ENCODE measurements at regions not wholly inside any gene's neighbourhood (a gene's known extent, or its start where the extent isn't known, plus 50 kb on each side); places are given as distances from the start of the nearest gene placed in this dataset.

DNA sequence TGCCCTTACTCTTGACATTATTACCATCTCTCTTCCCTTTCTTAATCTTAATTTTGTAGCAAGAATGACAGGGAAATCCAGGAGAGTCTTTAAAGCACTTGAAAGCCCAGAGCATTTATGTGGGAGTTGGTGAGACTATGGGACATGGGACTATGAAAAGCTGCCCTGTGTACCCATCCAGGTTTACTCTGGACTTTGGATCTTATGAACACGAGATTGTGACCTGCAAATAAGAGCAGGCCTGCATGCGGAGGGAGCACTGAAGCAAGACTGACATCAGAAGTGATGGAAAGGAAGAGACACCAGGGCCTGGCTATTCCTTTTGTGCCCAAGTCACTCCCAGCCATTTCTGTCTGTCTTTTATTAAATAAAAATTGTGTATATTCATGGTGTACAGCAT, 209.6 kb downstream of the NUF2 start:
- TF ChIP-seq ZFX (IDR thresholded peaks at IDR 0.05; ENCODE audit: borderline replicate concordance), result no peak
- TF ChIP-seq, protein P1, sequence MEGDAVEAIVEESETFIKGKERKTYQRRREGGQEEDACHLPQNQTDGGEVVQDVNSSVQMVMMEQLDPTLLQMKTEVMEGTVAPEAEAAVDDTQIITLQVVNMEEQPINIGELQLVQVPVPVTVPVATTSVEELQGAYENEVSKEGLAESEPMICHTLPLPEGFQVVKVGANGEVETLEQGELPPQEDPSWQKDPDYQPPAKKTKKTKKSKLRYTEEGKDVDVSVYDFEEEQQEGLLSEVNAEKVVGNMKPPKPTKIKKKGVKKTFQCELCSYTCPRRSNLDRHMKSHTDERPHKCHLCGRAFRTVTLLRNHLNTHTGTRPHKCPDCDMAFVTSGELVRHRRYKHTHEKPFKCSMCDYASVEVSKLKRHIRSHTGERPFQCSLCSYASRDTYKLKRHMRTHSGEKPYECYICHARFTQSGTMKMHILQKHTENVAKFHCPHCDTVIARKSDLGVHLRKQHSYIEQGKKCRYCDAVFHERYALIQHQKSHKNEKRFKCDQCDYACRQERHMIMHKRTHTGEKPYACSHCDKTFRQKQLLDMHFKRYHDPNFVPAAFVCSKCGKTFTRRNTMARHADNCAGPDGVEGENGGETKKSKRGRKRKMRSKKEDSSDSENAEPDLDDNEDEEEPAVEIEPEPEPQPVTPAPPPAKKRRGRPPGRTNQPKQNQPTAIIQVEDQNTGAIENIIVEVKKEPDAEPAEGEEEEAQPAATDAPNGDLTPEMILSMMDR (IDR thresholded peaks at IDR 0.05), result no peak
- peak overlapping the region; percentile 53 for H3K27ac ChIP-seq

DNA sequence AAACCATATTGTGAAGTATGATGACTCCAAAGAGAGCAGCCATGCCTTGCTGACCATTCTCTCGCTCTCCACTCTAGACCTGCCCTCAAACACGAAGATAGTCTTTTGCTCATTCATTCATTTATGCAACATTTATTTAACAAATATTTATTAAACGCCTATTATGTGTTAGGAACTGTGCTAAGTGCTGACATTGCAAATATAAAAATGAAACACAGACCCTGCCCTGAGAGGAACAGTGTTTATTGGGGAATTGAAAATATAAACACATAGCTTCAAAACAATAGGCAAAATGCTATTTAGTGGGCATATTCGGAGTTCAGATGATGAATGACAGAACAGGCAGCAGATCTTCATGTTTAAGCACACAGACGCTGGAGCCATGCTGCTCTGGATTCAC, 213.6 kb downstream of the NUF2 start:
- no peak overlapping the region for H3K27ac ChIP-seq
- no peak for TF ChIP-seq ZFX (IDR thresholded peaks at IDR 0.05; ENCODE audit: borderline replicate concordance)
- TF ChIP-seq, protein P1 (IDR thresholded peaks at IDR 0.05), result no peak

DNA sequence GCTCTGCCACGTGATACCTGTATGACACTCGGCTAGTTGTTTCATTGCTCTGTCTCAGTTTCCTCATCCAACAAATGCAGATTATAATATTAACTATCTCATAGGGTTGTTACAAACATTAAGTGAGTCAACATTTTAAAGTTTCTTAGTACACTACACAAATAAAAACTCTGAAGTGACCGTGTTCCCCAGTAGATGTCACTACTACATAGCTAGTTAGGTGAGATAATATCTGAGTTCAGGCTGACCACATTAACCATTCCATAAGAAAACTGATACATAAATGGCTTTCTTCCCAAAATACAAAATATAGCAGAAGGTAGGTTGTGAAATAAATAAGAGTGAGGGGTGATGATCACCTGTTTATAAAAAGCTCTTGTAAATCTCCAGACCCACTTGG, 214.1 kb downstream of the NUF2 start:
- H3K27ac ChIP-seq, result no peak overlapping the region
- no peak for TF ChIP-seq ZFX (IDR thresholded peaks at IDR 0.05; ENCODE audit: borderline replicate concordance)
- TF ChIP-seq, protein P1 (IDR thresholded peaks at IDR 0.05), result peak; percentile 81

DNA sequence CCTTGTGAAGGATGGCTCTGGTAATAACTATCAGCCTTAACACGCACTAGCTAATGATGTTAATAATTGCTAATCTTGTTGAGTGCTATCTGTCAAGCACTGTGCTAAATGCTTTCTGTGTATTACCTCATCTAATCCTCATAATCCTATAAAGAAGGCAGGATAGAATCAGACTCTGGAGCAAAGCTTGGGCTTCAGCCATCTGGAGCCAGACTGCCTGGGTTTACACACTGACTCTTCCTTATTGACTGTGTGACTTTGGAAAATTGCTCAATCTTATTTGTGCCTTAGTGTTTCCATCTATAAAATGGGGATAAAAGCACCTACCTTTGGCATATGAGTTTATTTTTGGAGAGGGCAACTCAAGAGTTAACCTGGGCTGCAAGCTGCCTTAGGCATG, 216.1 kb downstream of the NUF2 start:
- no peak overlapping the region for H3K27ac ChIP-seq
- TF ChIP-seq, protein P1 (IDR thresholded peaks at IDR 0.05), result no peak
- TF ChIP-seq ZFX (IDR thresholded peaks at IDR 0.05; ENCODE audit: borderline replicate concordance), result no peak

DNA sequence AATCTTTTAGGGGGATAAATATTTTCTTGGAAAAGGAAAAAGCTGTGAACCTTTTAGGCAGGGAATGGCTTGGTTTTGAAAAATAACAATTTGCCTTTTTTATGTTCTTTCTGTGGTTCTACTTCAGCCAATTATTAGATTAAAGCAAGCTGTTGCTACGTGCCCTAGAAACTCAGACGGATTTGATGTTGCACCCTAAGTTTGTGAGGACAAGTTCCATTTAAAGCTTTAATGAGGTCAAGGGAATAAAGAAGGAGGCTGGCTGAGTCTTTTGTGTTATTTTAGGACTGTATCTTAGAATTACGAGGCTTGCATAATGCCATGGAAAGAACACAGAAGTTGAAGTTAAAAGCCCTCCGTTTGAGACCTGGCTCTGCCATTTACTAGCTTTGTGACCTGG, 216.9 kb downstream of the NUF2 start:
- TF ChIP-seq ZFX (IDR thresholded peaks at IDR 0.05; ENCODE audit: borderline replicate concordance), result no peak
- TF ChIP-seq, protein P1 (IDR thresholded peaks at IDR 0.05), result no peak
- no peak overlapping the region for H3K27ac ChIP-seq

DNA sequence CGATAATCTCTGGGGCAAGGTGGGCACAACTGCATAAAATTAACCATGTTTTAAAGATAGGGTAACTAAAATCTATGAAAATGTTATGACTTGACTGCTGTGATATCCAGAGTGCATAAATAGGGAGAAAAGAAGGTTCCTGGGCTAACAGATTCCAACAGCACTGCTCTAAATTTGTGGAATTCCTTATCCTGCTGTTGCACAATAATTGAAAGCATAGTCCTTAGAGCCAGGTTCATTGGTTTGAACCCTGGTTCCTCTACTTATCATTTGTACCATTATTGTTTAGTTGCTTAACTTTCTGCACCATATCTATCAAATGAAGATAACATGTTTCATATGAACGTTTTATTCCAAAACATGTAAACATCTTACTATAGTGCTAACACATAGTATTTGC, 219.0 kb downstream of the NUF2 start:
- TF ChIP-seq ZFX (IDR thresholded peaks at IDR 0.05; ENCODE audit: borderline replicate concordance), result no peak
- TF ChIP-seq, protein P1 (IDR thresholded peaks at IDR 0.05), result no peak
- no peak overlapping the region for H3K27ac ChIP-seq

DNA sequence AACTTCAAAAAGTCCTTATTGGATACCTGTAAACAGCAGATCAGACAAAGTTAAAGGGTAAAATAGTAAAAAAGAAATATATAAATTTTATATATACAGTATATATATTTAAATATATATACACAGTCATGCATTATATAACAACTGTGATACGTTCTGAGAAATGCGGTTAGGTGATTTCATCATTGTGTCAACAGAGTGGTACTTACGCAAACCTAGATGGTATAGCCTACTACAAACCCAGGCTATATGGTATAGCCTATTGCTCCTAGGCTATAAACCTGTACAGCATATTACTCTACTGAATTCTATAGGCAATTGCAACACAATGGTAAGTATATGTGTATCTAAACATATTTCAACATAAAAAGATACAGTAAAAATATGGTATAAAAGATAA, 222.7 kb downstream of the NUF2 start:
- no peak overlapping the region for H3K27ac ChIP-seq
- TF ChIP-seq, protein P1 (IDR thresholded peaks at IDR 0.05), result no peak
- no peak for TF ChIP-seq ZFX (IDR thresholded peaks at IDR 0.05; ENCODE audit: borderline replicate concordance)

Data from 22Rv1 (cell line).